Activated T-cell treated with anti-CD3 and anti-CD28 coated beads, Interleukin-2, amount 50 U/mL, for 24 hours (primary cell): ENCODE measurements at regions not wholly inside any gene's neighbourhood (a gene's known extent, or its start where the extent isn't known, plus 50 kb on each side); places are given as distances from the start of the nearest gene placed in this dataset.

Experiments
- DNase-seq: peaks from one replicate; pipeline ENCODE4 v3.0.0-alpha.2; 2020
- H3K27ac Mint-ChIP-seq: 2 replicates; pipeline ENCODE4 v1.8.0; 2020; ENCODE audit warnings: mild to moderate bottlenecking, mixed read lengths
- H3K27me3 Mint-ChIP-seq: 2 replicates; pipeline ENCODE4 v1.8.0; 2020; ENCODE audit warnings: mixed read lengths
- H3K36me3 Mint-ChIP-seq: 2 replicates; pipeline ENCODE4 v1.8.0; 2020; ENCODE audit warnings: low read depth, mixed read lengths
- H3K4me1 Mint-ChIP-seq: 2 replicates; pipeline ENCODE4 v1.8.0; 2020; ENCODE audit warnings: low read depth, mixed read lengths
- H3K4me3 Mint-ChIP-seq: 2 replicates; pipeline ENCODE4 v1.8.0; 2020; ENCODE audit warnings: mild to moderate bottlenecking, moderate library complexity, mixed read lengths
- H3K9me3 Mint-ChIP-seq: 2 replicates; pipeline ENCODE4 v1.8.0; 2020; ENCODE audit warnings: mixed read lengths

DNA sequence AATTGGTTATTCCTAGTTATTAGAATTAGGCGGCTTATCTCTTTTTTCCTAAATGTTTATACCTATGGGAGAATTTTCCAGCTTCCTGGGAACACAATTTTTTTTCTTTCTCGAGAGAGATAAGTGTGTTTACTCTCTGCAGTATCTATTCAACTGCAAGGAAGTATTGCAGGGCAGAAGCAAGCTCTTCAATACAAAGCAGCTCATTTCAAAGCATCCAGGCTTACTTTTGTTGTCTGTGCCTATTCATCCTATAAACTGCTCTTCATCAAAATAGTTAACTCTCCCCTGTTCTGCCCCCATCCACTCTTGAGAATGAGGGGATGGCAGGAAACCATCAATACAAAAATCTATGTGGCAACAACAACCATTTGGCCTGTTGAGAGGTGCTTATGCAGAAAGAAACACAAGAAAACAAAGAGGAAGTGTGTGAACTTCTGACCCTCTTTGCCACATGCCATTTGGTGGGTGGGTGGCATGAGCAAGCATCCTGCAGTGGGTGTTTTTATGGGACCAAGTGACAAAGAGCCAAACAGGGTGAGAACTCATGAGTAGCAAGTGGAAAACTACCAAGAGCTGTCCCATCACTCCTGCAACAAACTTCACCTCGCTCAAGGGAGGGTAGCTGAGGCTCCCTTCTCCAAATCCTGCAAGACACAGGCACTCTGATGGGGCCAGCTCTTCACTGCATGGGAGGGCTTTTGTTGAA lies 50.6 kb upstream of the MRPS6 start:
- no peak overlapping the region for H3K4me3 Mint-ChIP-seq
- H3K9me3 Mint-ChIP-seq = no peaks in the 10 kb centered on the region
- H3K36me3 Mint-ChIP-seq = no peaks in the 10 kb centered on the region
- peaks cover 12% of the 10 kb centered on the region for H3K4me1 Mint-ChIP-seq
- peak; percentile 59 for DNase-seq
- no peak overlapping the region for H3K27ac Mint-ChIP-seq
- H3K27me3 Mint-ChIP-seq = no peaks in the 10 kb centered on the region

GRCh38 chr21:34021726-34022125 lies 51.7 kb upstream of the MRPS6 start:
- H3K9me3 Mint-ChIP-seq = no peaks in the 10 kb centered on the region
- DNase-seq = no peak
- peaks cover 12% of the 10 kb centered on the region for H3K4me1 Mint-ChIP-seq
- no peaks in the 10 kb centered on the region for H3K36me3 Mint-ChIP-seq
- H3K27me3 Mint-ChIP-seq = no peaks in the 10 kb centered on the region
- no peak overlapping the region for H3K27ac Mint-ChIP-seq
- H3K4me3 Mint-ChIP-seq = no peak overlapping the region

GRCh38 chr21:34020983-34021553 lies 52.3 kb upstream of the MRPS6 start:
- H3K27ac Mint-ChIP-seq = no peak overlapping the region
- H3K27me3 Mint-ChIP-seq = no peaks in the 10 kb centered on the region
- H3K9me3 Mint-ChIP-seq = peaks cover under 1% of the 10 kb centered on the region
- H3K4me1 Mint-ChIP-seq = peaks cover 12% of the 10 kb centered on the region
- no peaks in the 10 kb centered on the region for H3K36me3 Mint-ChIP-seq
- no peak for DNase-seq
- H3K4me3 Mint-ChIP-seq = no peak overlapping the region

DNA sequence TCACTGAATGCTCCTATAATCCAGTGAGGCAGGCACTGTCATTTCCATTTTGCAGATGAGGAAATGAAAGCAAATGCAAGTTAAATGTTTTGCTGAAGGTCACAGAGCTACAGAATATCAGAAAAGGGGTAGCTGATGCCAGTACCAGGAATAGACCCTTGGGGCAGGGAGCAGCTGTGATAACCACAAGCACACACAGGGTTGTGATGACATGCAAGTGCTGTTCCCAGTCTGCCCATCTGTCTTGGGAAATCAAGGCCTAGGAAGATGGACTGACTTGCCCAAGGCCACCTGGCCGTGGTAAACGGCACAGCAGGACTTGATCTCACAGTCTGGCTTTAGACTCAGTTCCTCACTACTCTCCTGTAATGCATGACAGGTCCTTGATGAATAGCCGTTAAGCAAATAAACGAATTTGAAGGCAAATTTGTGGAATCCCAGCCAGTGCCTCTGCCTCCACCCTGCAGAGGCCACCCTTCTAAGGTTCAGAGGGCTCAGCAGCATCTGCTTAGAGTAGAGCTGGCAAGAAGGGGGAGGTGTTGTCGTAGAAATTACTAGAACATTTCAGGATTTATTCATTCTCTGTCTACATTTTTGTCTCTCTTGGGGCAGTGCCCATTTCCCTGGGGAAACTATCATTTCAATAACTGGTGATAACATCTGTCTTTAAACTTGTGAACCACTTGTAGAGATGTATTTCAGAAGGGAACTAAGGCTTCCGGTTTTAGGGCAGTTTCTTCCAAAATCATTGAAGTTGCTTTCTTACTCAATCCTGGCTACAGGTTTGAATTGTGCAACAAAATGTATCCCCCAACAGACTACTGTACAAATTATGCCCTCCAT lies 53.2 kb upstream of the MRPS6 start:
- Mint-ChIP-seq H3K4me3 (no peak overlapping the region), H3K36me3 (no peaks in the 10 kb centered on the region), H3K9me3 (peaks cover 9% of the 10 kb centered on the region), H3K4me1 (peaks cover 12% of the 10 kb centered on the region), H3K27ac (no peak overlapping the region), H3K27me3 (no peaks in the 10 kb centered on the region)
- DNase-seq = no peak

- Mint-ChIP-seq H3K4me1 (peaks cover 12% of the 10 kb centered on the region), H3K9me3 (peaks cover 14% of the 10 kb centered on the region), H3K27me3 (no peaks in the 10 kb centered on the region), H3K4me3 (no peak overlapping the region), H3K27ac (no peak overlapping the region), H3K36me3 (no peaks in the 10 kb centered on the region)
- DNase-seq = no peak
These were observed 54.0 kb upstream of the MRPS6 start for GRCh38 chr21:34019402-34019801.

DNA sequence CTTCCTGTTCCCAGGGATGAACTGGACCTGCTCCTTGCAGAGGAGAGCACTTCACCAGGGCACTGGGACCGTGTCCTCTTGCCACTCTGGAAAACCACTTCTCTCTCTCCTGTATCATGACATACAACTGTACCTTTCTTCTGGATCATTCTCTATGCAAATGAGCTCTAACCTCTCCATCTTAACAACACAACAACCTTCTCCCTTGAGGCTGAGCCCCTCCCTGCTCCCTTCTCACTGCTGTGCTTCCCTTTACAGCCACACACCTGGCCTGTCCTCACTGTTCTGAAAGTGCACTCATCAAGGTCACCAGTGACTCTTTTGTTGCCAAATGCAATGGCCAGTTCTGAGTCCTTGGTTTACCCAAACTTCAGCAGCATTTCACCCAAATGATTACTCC lies 54.5 kb upstream of the MRPS6 start:
- Mint-ChIP-seq H3K27ac (no peak overlapping the region), H3K36me3 (no peaks in the 10 kb centered on the region), H3K9me3 (peaks cover 19% of the 10 kb centered on the region), H3K27me3 (no peaks in the 10 kb centered on the region), H3K4me3 (no peak overlapping the region), H3K4me1 (peaks cover 12% of the 10 kb centered on the region)
- DNase-seq = no peak

DNA sequence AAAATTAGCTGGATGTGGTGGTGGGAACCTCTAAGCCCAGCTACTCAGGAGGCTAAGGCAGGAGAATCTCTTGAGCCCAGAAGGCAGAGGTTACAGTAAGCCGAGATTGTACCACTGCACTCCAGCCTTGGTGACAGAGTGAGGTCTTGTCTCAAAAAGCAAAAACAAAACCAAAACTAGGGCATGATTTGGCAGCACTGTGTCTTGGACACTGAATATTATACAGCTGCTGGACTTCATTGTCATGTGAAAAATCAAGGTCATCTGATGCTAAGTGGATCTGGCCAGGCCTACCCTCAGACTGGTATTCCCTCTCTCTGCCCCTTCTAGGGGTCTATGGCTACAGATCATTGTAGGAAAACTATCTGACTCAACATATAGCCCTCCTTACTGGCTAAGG lies 55.2 kb upstream of the MRPS6 start:
- peaks cover 26% of the 10 kb centered on the region for H3K9me3 Mint-ChIP-seq
- H3K4me1 Mint-ChIP-seq = peaks cover 12% of the 10 kb centered on the region
- no peak overlapping the region for H3K27ac Mint-ChIP-seq
- H3K36me3 Mint-ChIP-seq = no peaks in the 10 kb centered on the region
- no peaks in the 10 kb centered on the region for H3K27me3 Mint-ChIP-seq
- DNase-seq = no peak
- H3K4me3 Mint-ChIP-seq = no peak overlapping the region

- Mint-ChIP-seq H3K9me3 (peaks cover 33% of the 10 kb centered on the region), H3K4me1 (peaks cover 12% of the 10 kb centered on the region), H3K4me3 (no peak overlapping the region), H3K36me3 (peaks cover 2% of the 10 kb centered on the region), H3K27ac (no peak overlapping the region), H3K27me3 (no peaks in the 10 kb centered on the region)
- no peak for DNase-seq
These were observed 56.1 kb upstream of the MRPS6 start for GRCh38 chr21:34017039-34017961.

GRCh38 chr21:34012640-34013039 lies 60.7 kb upstream of the MRPS6 start:
- peaks cover 16% of the 10 kb centered on the region for H3K4me1 Mint-ChIP-seq
- H3K9me3 Mint-ChIP-seq = peaks cover 47% of the 10 kb centered on the region
- no peak for DNase-seq
- peaks cover 13% of the 10 kb centered on the region for H3K36me3 Mint-ChIP-seq
- H3K4me3 Mint-ChIP-seq = no peak overlapping the region
- no peaks in the 10 kb centered on the region for H3K27me3 Mint-ChIP-seq
- H3K27ac Mint-ChIP-seq = no peak overlapping the region

DNA sequence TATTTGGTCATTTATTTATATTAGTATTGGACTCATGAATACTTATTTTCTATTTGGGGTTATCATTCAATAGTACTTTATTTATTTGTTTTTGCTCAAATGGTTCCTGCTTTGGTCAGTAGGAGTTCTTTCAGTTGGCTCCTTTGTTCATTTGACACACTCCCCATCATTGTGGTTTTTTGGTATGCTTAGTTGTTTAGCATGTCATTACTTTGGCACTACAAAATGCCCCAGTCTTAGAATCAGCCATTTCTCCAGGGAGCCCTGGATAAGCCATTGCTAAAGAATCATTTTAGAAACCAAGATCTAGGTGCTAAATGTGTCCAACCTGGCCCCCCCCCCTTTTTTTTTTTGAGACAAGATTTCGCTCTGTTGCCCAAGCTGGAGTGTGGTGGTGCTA lies 61.7 kb upstream of the MRPS6 start:
- Mint-ChIP-seq H3K9me3 (peaks cover 47% of the 10 kb centered on the region), H3K27me3 (no peaks in the 10 kb centered on the region), H3K4me1 (peaks cover 18% of the 10 kb centered on the region), H3K27ac (no peak overlapping the region), H3K36me3 (peaks cover 13% of the 10 kb centered on the region), H3K4me3 (no peak overlapping the region)
- no peak for DNase-seq

GRCh38 chr21:34009193-34009592 lies 64.2 kb upstream of the MRPS6 start:
- Mint-ChIP-seq H3K27me3 (no peaks in the 10 kb centered on the region), H3K27ac (peak overlapping the region; percentile 71), H3K9me3 (peaks cover 30% of the 10 kb centered on the region), H3K4me3 (no peak overlapping the region), H3K4me1 (peaks cover 18% of the 10 kb centered on the region), H3K36me3 (peaks cover 13% of the 10 kb centered on the region)
- no peak for DNase-seq

DNA sequence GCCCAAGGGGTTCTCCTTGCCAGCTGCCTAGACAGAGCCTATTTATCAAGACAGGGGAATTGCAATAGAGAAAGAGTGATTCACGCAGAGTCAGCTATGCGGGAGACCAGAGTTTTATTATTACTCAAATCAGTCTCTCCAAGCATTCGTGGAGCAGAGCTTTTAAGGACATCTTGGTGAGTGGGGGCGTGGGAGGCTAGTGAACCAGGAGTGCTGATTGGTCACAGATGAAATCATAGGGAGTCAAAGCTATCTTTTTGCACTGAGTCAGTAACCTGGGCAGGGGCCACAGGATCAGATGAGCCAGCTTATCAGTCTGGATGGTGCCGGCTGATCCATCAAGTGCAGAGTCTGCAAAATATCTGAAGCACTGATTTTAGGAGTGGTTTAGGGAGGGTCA lies 64.8 kb upstream of the MRPS6 start:
- Mint-ChIP-seq H3K27ac (peak overlapping the region; percentile 71), H3K36me3 (peaks cover 13% of the 10 kb centered on the region), H3K4me3 (no peak overlapping the region), H3K27me3 (no peaks in the 10 kb centered on the region), H3K4me1 (peaks cover 18% of the 10 kb centered on the region), H3K9me3 (peaks cover 28% of the 10 kb centered on the region)
- peak; percentile 59 for DNase-seq

DNA sequence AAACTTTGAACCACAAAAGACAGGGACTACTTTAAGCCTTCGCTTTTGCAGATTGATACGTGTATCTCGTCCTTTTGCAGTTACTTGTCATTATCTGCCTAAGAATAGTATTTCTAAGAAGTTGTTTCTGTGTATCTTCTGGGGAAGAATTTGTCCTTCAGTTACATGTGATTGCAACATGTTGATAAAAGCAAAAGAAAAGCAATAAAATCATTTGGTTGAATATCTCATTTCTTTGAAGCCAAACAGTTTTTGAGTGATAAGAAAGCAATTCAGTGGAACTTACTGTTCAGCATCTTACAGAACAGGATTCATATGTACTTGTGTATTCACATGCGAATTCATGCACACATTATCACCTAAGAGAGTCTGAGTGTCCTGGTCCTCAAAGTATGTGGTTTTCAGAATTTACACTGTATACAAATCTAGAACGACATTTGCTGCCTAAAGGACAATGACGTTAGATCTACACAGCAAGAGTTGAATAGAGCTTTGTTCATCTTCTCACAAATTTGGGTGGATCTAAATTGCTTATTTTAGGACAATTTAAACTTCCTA lies 66.7 kb upstream of the MRPS6 start:
- Mint-ChIP-seq H3K36me3 (peaks cover 7% of the 10 kb centered on the region), H3K27me3 (no peaks in the 10 kb centered on the region), H3K9me3 (peaks cover 12% of the 10 kb centered on the region), H3K4me1 (peaks cover 18% of the 10 kb centered on the region), H3K27ac (no peak overlapping the region), H3K4me3 (no peak overlapping the region)
- no peak for DNase-seq

DNA sequence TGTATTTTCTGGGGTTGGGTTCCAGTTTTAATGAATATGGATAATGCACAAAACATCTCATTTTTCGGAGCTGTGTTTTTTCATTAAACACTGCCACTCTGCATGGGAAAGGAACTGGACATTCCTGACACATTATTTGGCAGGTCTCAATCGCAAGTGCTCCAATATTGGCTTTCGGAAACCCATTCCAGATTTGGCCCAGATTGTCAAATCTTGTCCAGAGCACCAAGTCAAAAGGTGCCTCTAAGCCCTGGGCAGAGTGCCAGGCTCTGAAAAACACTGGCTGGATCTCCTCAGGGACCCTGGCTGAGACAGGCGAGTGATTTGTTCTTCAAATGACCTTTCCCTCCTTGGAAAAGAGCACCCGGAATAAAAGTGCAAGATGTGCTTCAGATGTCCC lies 68.4 kb upstream of the MRPS6 start:
- Mint-ChIP-seq H3K36me3 (peaks cover 2% of the 10 kb centered on the region), H3K4me3 (no peak overlapping the region)

More for the DNA sequence above, 68.4 kb upstream of the MRPS6 start:
- Mint-ChIP-seq H3K4me1 (peaks cover 20% of the 10 kb centered on the region), H3K27me3 (no peaks in the 10 kb centered on the region), H3K27ac (no peak overlapping the region), H3K9me3 (peaks cover 7% of the 10 kb centered on the region)
- DNase-seq = no peak
